ENCODE measurements at regions not wholly inside any gene's neighbourhood (a gene's known extent, or its start where the extent isn't known, plus 50 kb on each side); places are given as distances from the start of the nearest gene placed in this dataset.
A peak's percentile ranks its signal among the peaks of the same experiment; 100 is the strongest.

DNA sequence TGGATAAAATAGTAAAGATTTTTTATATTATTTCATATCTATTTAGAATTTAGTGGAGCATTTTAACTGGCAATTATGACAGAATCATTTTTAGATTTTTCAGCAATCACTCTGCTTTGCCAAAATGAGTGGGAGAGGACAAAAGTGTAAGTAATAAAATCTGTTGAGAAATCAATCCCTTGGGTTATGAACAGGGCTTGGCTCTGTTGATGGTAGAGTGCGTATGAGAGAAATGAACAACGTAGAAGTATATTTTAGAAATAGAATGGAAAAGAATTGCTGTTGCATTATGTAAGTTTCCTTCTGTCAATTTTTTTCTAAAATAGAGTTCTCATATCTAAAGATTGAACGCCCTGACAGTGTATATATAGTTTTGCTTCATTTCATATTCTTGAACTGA lies 154.1 kb upstream of the PRDM9 start:
- DNase-seq, result no peak

DNA sequence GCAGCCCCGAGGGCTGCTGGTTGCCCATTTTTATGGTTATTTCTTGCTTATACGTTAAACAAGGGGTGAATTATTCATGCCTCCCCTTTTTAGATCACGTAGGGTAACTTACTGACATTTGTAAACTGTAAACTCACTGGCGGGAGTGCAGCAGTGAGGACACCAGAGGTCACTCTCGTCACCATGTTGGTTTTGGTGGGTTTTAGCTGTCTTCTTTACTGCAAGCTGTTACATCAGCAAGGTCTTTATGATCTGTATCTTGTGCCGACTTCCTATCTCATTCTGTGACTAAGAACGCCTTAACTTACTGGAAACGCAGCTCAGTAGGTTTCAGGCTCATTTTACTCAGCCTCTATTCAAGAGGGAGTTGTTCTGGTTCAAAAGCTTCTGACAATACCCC lies 155.0 kb upstream of the PRDM9 start:
- peak; percentile 68 for DNase-seq

- DNase-seq, result no peak
These were observed 164.3 kb upstream of the PRDM9 start for GRCh38 chr5:23343121-23343520.

GRCh38 chr5:23332650-23333251 lies 174.7 kb upstream of the PRDM9 start:
- peak; percentile 54 for DNase-seq

- DNase-seq, result no peak
These were observed 176.7 kb upstream of the PRDM9 start for GRCh38 chr5:23330726-23331125.

GRCh38 chr5:23319901-23320300 lies 187.5 kb upstream of the PRDM9 start:
- DNase-seq, result no peak

DNA sequence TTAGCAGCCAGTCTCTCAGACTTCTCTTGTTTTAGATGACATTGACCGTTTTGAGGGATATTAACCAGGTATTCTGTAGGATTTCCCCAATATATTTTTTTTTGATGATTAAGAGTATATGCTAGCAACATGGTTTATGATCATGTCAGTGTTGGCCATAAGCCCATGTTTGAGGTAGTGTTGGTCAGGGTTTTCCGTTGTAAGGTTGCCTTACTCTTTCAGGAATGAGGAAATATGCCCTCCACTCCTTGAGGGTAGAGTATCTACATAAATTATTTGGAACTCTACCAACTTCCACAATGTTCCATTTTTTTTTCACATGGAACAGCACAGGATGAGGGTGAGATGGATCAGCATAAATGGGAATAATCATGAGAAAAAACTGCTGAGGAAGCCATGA lies 188.4 kb upstream of the PRDM9 start:
- no peak for DNase-seq

DNA sequence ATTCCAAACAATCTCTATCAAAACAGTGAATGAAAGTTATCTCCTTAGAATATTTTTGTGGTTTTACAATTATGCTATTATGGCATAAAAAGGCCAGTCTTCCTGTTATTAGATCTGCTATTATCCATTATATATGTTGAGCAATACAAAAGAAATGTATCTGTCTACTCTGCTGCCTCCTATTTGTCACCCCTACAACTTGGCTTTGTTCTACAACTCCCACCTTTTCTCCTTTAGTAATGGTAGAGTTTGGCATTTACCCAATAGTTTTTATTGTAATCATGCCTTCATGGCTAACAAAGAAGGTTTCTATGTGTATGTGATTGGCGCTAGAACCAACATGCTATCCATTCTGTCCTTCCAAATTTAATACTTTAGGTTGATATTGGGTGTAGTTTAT lies 189.2 kb upstream of the PRDM9 start:
- DNase-seq, result no peak

DNA sequence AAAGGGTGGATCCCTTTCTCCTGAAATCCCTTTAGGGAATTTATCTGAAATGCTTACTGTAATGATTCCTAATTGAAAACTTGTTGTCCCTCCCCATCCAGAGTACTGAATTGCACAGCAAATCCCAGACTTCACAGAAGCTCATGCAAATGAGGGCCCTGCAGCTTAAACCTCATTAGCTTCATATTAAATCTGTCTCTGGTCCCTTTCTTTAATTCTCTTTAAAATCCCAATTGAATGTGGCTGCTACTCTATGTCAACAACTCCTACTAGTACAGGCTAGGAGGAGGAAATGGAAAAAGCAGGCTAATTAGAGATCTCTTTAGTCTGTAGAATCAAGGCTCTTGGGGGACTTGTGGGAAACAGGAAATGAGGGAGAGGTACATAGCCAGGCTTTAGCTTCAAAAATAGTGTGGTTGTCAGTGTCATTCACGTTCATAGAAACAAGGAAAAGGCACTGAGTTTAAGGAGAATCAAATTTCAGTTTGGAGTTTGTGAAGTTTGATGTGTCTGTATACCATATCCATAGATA lies 191.3 kb upstream of the PRDM9 start:
- DNase-seq, result peak; percentile 12

DNA sequence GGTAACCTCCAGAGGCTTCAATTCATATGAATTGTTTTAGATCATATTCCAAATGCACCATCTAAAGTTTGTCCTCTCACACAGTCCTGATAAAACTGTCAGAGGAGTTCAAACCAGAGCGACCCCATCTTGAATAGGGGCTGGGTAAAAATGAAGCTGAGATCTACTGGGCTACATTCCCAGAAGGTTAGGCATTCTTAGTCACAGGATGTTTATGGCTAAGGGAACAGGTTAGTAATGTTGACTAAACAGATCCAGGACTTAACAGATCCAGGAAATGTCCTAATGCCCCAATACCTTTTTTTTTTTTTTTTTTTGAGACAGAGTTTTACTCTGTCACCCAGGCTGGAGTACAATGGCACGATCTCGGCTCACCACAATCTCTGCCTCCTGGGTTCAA lies 192.6 kb upstream of the PRDM9 start:
- peak; percentile 53 for DNase-seq

- no peak for DNase-seq
These were observed 202.4 kb upstream of the PRDM9 start for GRCh38 chr5:23305055-23305454.

DNA sequence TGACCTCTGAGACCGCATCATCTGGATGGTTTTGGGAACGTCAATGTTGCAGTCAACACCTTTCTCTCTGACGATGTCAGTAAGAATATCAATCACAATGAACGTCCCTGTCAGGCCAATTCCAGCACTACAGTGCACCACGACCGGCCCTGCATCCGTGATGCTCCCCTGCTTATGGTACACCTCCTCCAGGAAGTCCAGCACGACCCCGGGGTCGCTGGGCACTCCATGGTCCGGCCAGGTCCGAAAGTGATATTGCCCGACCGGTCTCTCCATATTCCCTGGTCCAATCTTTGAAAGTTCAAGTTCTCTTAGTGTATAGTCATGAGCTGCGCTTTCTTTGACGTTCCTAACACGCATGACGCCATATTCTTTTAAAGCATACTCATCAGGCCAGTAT lies 203.6 kb upstream of the PRDM9 start:
- no peak for DNase-seq

GRCh38 chr5:23303435-23303834 lies 204.0 kb upstream of the PRDM9 start:
- DNase-seq, result peak; percentile 43

DNA sequence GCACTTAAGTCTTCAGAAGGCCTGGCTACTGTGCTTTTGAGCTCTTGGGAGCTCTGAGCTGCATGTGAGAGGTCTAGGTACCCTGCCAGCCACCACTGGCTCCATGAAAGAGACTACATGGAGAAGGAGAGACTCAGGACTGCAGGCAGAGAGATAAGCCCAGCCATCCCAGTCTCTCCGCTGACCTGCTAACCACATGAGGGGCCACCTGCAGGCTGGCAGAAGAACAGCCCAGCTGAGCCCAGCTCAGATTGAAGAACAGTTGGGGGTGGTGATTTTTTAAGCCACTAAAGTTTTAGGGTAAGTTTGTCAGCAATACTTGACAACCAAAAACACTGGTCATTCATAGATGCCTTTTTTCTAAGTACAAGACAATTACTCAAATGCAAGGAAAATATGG lies 205.0 kb upstream of the PRDM9 start:
- DNase-seq, result peak; percentile 15

- DNase-seq, result no peak
These were observed 218.2 kb upstream of the PRDM9 start for GRCh38 chr5:23289162-23289561.

- no peak for DNase-seq
These were observed 222.8 kb upstream of the PRDM9 start for GRCh38 chr5:23284656-23285055.

GRCh38 chr5:23274171-23274570 lies 233.2 kb upstream of the PRDM9 start:
- no peak for DNase-seq

DNA sequence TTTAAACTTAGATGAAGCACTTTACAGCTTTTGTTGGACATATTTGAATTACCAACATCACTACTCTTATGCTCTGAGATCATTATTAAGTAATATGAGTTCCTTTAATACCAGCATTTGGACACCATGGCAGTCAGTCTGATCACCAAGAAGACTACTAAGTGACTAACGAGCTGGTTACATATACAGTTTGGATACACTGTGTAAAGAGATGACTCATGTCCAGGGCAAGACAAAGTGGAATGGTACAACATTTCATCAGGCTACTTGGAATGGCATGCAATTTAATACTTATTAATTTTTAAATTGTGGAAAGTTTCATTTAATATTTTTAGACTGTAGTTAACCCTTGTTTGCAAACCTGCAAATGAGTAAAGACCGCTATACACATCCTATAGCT lies 237.4 kb upstream of the PRDM9 start:
- peak; percentile 54 for DNase-seq

DNA sequence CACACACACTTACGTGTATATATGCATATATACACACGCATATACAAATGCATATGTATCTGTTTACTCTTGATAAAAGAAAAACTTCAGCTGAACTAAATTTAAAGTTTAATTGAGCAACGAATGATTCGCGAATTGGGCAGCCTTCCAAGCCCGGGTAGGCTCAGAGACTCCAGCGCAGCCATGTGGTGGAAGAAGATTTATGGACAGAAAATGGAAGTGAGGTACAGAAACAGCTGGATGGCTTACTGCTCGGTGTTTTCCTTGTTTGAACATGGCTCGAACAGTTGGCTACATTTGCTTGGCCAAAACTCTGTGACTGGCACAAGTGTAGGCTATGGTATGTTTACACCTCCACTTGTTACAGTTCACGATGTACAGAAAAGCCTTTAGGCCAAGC lies 239.3 kb upstream of the PRDM9 start:
- no peak for DNase-seq

GRCh38 chr5:23260621-23261020 lies 246.8 kb upstream of the PRDM9 start:
- no peak for DNase-seq

DNA sequence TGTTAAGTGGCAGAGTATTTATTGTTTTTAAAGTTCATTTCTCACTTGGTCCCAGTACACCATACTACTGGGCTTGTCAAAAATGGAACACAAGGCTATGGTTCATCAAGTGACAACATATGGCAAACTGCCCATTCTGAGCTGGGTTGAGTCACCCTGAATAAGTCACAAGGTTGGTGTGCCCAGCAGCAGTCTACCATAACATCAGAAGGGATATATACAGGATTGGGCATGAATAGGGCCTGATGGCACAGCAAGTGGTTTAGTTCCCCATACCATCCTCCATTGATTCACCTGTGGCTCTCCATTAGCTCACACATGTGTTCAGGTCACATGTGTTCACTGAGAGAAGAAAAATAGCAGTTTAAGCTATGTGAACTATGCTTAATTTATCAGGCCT lies 249.8 kb upstream of the PRDM9 start:
- DNase-seq, result peak; percentile 28

DNA sequence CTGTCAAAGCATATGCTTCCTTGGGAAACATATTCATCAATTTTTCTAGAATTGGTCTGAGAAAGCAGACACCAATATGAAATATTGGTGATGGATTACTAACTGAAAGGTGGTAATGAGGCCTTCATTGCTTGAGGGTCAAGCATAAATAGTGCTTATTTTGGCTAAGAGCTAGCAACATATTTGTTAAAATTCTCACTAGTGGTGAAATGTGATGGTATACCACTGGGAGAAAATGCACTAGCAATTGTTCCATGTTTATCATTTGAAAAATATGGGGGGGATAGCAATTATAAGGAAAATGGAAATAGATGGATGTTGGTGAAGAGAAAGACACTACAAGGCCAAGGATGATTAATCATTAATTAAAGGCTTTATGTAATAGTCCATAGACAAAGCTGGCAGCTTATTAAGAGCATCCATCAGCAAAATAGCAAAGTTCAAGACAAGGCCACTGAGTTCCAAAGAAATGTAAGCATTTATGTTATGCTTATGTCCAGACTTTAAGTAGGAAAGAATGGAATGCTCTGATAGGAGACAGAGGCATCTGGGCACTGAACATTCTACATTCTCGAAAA lies 253.7 kb upstream of the PRDM9 start:
- DNase-seq, result no peak

DNA sequence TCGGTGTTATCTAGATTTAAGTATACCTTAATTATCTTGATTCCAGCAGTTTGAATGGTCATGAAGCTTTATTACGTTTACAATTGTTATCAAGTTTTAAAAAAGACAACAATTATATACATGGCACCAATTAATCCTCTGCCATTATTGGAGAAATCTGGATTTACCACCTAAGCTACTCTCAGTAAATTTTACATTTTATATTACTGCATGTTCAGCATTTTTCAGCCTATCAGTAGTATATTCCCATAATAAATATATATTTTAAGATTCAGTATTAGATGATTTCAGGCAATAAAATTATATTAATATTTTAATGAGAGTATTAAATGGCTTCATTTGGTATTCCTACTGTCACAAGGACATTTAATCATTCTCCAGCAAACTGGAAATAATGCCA lies 264.5 kb upstream of the PRDM9 start:
- no peak for DNase-seq

- DNase-seq, result no peak
These were observed 272.2 kb upstream of the PRDM9 start for GRCh38 chr5:23235246-23235645.

- DNase-seq, result no peak
These were observed 273.2 kb upstream of the PRDM9 start for GRCh38 chr5:23234197-23234596.
